Pancreas (tissue), 10 donors: ENCODE measurements at regions not wholly inside any gene's neighbourhood (a gene's known extent, or its start where the extent isn't known, plus 50 kb on each side); places are given as distances from the start of the nearest gene placed in this dataset.
"Not testable (repeated sequence)": the region's sequence is repeated elsewhere in the genome, so short reads cannot be mapped to it uniquely, and the experiment has no call there.

ENCODE experiments used
- ATAC-seq, 4 donors: fragments of 200-7000 bp; cut with Tn5 transposase; one replicate each; pipeline versions ENCODE4 v1.8.0 to v1.9.1; 2020; ENCODE audit warnings: mild to moderate bottlenecking in 4 of 4, moderate library complexity in 4 of 4
- DNase-seq, 6 donors: peaks; one replicate each; pipeline ENCODE4 v3.0.0-alpha.2; 2020
- FAIRE-seq: peaks from 2 replicates; lab custom pipeline; 2012; peaks lifted over from hg19 to GRCh38; lab: Jason Lieb, UNC
- H3K27ac ChIP-seq, 4 donors: fragments of 200-600 bp; sonication (generic); 1 replicate in 3 of 4; 2 replicates in 1 of 4; pipeline versions ENCODE4 v1.5.0 to v1.8.0; 2020
- H3K27me3 ChIP-seq, 4 donors: fragments of 200-600 bp; one replicate each; pipeline ENCODE4 v1.8.0; 2021
- H3K36me3 ChIP-seq, 3 donors: fragments of 200-600 bp; sonication (generic) in 1 of 3; one replicate each; pipeline versions ENCODE4 v1.5.0 to v1.8.0; 2020 to 2021
- H3K4me1 ChIP-seq, 3 donors: fragments of 200-600 bp; one replicate each; pipeline ENCODE4 v1.8.0; 2021
- H3K4me3 ChIP-seq, 4 donors: fragments of 200-600 bp; sonication (generic) in 2 of 4; one replicate each; pipeline versions ENCODE4 v1.5.0 to v1.8.0; 2020 to 2021
- H3K9me3 ChIP-seq, 4 donors: fragments of 200-600 bp; one replicate each; pipeline ENCODE4 v1.8.0; 2021
- WGBS, 2 donors: extraction: QIAGEN DNeasy Blood & Tissue Kit; methylation state at CpG; one replicate each; pipeline ENCODE4 v1.1.7; 2013; 5-methylcytosine and 5-hydroxymethylcytosine counted together
- intact Hi-C, 3 donors: fragments of 100-400 bp; cut with DNase I; formaldehyde crosslinking; loops; one replicate each; pipeline versions ENCODE4 v1.11.1 to v1.14.2; 2022
- TF ChIP-seq, protein P1 (sequence below), 4 donors: fragments of 200-600 bp; sonication (generic) in 3 of 4; IDR thresholded peaks; one replicate each; pipeline versions ENCODE4 v1.5.0 to v1.8.0; 2021; ENCODE audit warnings: antibody characterized with exemption in 4 of 4
- donor health status: healthy with polysubstance abuse.
- donor health status: DM: no; HTN: no; CAD: no; lungs with moderate emphysema.
- donor health status: DM: no; HTN: no; CAD: no.
- donor health status: control.
- donor health status: control.
- donor health status: Bipolar disorder and iron deficiency.
- donor health status: DM: yes; HTN: yes; CAD: no.
- donor health status: DM: no; HTN: no; CAD: no.
- donor health status: DM: no; HTN: no; CAD: no.
- donor health status: DM: yes; HTN: yes; CAD: no.

GRCh38 chr10:2777666-2778355 lies 289.5 kb upstream of the PFKP start:
- Histone ChIP-seq H3K36me3 (no peaks in the 10 kb centered on the region), H3K27me3 (peaks cover 0 to 9% (median 0%) of the 10 kb centered on the region in 4 donors), H3K9me3 (no peaks in the 10 kb centered on the region), H3K4me3 (no peak overlapping the region), H3K4me1 (no peaks in the 10 kb centered on the region), H3K27ac (no peak overlapping the region)
- intact Hi-C loops, result no loop called here
- DNase-seq (no peak), ATAC-seq (no peak), FAIRE-seq (no peak)
- TF ChIP-seq, protein P1, sequence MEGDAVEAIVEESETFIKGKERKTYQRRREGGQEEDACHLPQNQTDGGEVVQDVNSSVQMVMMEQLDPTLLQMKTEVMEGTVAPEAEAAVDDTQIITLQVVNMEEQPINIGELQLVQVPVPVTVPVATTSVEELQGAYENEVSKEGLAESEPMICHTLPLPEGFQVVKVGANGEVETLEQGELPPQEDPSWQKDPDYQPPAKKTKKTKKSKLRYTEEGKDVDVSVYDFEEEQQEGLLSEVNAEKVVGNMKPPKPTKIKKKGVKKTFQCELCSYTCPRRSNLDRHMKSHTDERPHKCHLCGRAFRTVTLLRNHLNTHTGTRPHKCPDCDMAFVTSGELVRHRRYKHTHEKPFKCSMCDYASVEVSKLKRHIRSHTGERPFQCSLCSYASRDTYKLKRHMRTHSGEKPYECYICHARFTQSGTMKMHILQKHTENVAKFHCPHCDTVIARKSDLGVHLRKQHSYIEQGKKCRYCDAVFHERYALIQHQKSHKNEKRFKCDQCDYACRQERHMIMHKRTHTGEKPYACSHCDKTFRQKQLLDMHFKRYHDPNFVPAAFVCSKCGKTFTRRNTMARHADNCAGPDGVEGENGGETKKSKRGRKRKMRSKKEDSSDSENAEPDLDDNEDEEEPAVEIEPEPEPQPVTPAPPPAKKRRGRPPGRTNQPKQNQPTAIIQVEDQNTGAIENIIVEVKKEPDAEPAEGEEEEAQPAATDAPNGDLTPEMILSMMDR (IDR thresholded peaks at IDR 0.05), result no peak
- 51 to 64% methylated on average over 5 of the region's 5 CpGs for WGBS, 2 donors

- no peak for ATAC-seq
- FAIRE-seq, result no peak
Observed at GRCh38 chr10:2772816-2773631, 294.3 kb upstream of the PFKP start.

DNA sequence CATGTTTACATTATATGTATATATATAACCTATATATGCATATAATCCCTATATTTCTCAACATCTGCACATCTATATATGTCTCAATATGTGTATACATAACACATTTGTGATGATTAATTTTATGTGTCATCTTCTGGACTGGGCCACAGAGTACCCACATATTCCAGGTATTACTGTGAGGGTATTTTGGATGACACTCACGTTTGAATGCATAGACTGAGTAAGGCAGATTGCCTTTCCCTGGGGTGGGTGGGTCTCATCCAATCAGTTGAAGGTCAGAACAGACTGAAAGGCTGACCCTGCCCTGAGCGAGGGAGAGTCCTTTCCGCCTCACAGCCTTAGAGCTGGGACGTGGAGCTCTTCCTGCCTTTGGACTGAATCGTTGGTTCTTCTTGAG lies 295.2 kb upstream of the PFKP start:
- DNase-seq (no peak), ATAC-seq (no peak), FAIRE-seq (no peak)
- Histone ChIP-seq H3K36me3 (no peaks in the 10 kb centered on the region), H3K9me3 (no peaks in the 10 kb centered on the region), H3K27ac (no peak overlapping the region), H3K4me1 (no peaks in the 10 kb centered on the region), H3K4me3 (no peak overlapping the region), H3K27me3 (peaks cover 0 to 13% (median 0%) of the 10 kb centered on the region in 4 donors)
- intact Hi-C loops, result no loop called here
- TF ChIP-seq, protein P1 (IDR thresholded peaks at IDR 0.05), result no peak
- 51 to 69% methylated on average over 5 of the region's 5 CpGs for WGBS, 2 donors

More at GRCh38 chr10:2772816-2773631, 294.3 kb upstream of the PFKP start:
- Histone ChIP-seq H3K4me1 (no peaks in the 10 kb centered on the region), H3K27me3 (peaks cover 0 to 13% (median 0%) of the 10 kb centered on the region in 4 donors), H3K27ac (no peak overlapping the region), H3K9me3 (no peaks in the 10 kb centered on the region), H3K4me3 (no peak overlapping the region), H3K36me3 (no peaks in the 10 kb centered on the region)
- no peak for DNase-seq
- intact Hi-C loops, result no loop called here
- TF ChIP-seq, protein P1 (IDR thresholded peaks at IDR 0.05), result no peak
- 55 to 56% methylated on average over 41 of the region's 41 CpGs for WGBS, 2 donors

GRCh38 chr10:2767293-2767692 lies 300.1 kb upstream of the PFKP start:
- FAIRE-seq, H3K36me3 ChIP-seq, H3K27ac ChIP-seq, intact Hi-C loops, H3K27me3 ChIP-seq, H3K9me3 ChIP-seq, H3K4me1 ChIP-seq, DNase-seq, H3K4me3 ChIP-seq, ATAC-seq: not testable (repeated sequence)
- WGBS, 2 donors, result 49 to 67% methylated on average over 5 of the region's 5 CpGs

GRCh38 chr10:2761971-2762370 lies 305.4 kb upstream of the PFKP start:
- H3K27me3 ChIP-seq, result peaks cover 0 to 4% (median 0%) of the 10 kb centered on the region in 4 donors
- intact Hi-C loops, result no loop called here
- WGBS, 2 donors, result 66 to 80% methylated on average over 4 of the region's 4 CpGs
- FAIRE-seq (no peak), DNase-seq (no peak), ATAC-seq (no peak)
- no peaks in the 10 kb centered on the region for H3K9me3 ChIP-seq
- no peak overlapping the region for H3K4me3 ChIP-seq
- no peak overlapping the region for H3K27ac ChIP-seq
- H3K4me1 ChIP-seq, result no peaks in the 10 kb centered on the region
- no peaks in the 10 kb centered on the region for H3K36me3 ChIP-seq
- TF ChIP-seq, protein P1 (IDR thresholded peaks at IDR 0.05), result no peak
